Trophoblast cell (in vitro differentiated cells and primary cell): ENCODE measurements at regions not wholly inside any gene's neighbourhood (a gene's known extent, or its start where the extent isn't known, plus 50 kb on each side); places are given as distances from the start of the nearest gene placed in this dataset.

Experiments used
- DNase-seq, 2 donors: peaks; one replicate each; pipeline ENCODE4 v3.0.0-alpha.2; 2016
- H2AFZ ChIP-seq: 2 replicates; pipeline ENCODE4 v1.6.1; 2013; ENCODE audit warnings: low read length, moderate library complexity, mild to moderate bottlenecking; ENCODE audit not compliant: insufficient read depth, poor library complexity
- H2AK5ac ChIP-seq: 2 replicates; pipeline ENCODE4 v1.6.1; 2013; ENCODE audit warnings: mild to moderate bottlenecking, low read length
- H2BK120ac ChIP-seq: 2 replicates; pipeline ENCODE4 v1.6.1; 2013; ENCODE audit warnings: low read length, mild to moderate bottlenecking, moderate library complexity; ENCODE audit not compliant: insufficient read depth, poor library complexity
- H2BK12ac ChIP-seq: 2 replicates; pipeline ENCODE4 v1.6.1; 2013; ENCODE audit warnings: mild to moderate bottlenecking, low read length, moderate library complexity
- H2BK5ac ChIP-seq: 2 replicates; pipeline ENCODE4 v1.6.1; 2013; ENCODE audit warnings: low read length, low read depth, moderate library complexity, mild to moderate bottlenecking; ENCODE audit not compliant: poor library complexity
- H3K14ac ChIP-seq: 2 replicates; pipeline ENCODE4 v1.6.1; 2013; ENCODE audit warnings: mild to moderate bottlenecking, low read length
- H3K18ac ChIP-seq: 2 replicates; pipeline ENCODE4 v1.6.1; 2013; ENCODE audit warnings: mild to moderate bottlenecking, low read length
- H3K23ac ChIP-seq: 2 replicates; pipeline ENCODE4 v1.6.1; 2013; ENCODE audit warnings: low read length
- H3K27ac ChIP-seq: 2 replicates; pipeline ENCODE4 v1.5.1; 2013; ENCODE audit warnings: low read depth, mild to moderate bottlenecking, inconsistent platforms, low read length, moderate library complexity
- H3K27me3 ChIP-seq: 2 replicates; pipeline ENCODE4 v1.6.1; 2013; ENCODE audit warnings: inconsistent platforms, mild to moderate bottlenecking, low read length, moderate library complexity; ENCODE audit not compliant: insufficient read depth
- H3K36me3 ChIP-seq, 2 experiments: 1 replicate in 1 of 2; 2 replicates in 1 of 2; pipeline ENCODE4 v1.6.1; 2013; ENCODE audit warnings: low read length in 2 of 2, mild to moderate bottlenecking in 2 of 2, moderate library complexity in 1 of 2; ENCODE audit not compliant: insufficient read depth in 2 of 2, control insufficient read depth in 1 of 2
- H3K4ac ChIP-seq: 2 replicates; pipeline ENCODE4 v1.6.1; 2013; ENCODE audit warnings: low read depth, mild to moderate bottlenecking, low read length, moderate library complexity
- H3K4me1 ChIP-seq, 2 experiments: 1 replicate in 1 of 2; 2 replicates in 1 of 2; pipeline ENCODE4 v1.6.1; 2013; ENCODE audit warnings: low read length in 2 of 2, mild to moderate bottlenecking in 2 of 2, moderate library complexity in 1 of 2; ENCODE audit not compliant: insufficient read depth in 2 of 2, control insufficient read depth in 1 of 2
- H3K4me2 ChIP-seq: 2 replicates; pipeline ENCODE4 v1.6.1; 2013; ENCODE audit warnings: inconsistent platforms, mild to moderate bottlenecking, low read length, moderate library complexity
- H3K4me3 ChIP-seq: 2 replicates; pipeline ENCODE4 v1.5.1; 2013; ENCODE audit warnings: mild to moderate bottlenecking, low read depth, low read length, inconsistent platforms
- H3K79me1 ChIP-seq: one replicate; pipeline ENCODE4 v1.6.1; 2013; ENCODE audit warnings: low read length
- H3K79me2 ChIP-seq: 2 replicates; pipeline ENCODE4 v1.6.1; 2013; ENCODE audit warnings: low read length, mild to moderate bottlenecking; ENCODE audit not compliant: control insufficient read depth, insufficient read depth, poor library complexity
- H3K9ac ChIP-seq: 2 replicates; pipeline ENCODE4 v1.6.1; 2013; ENCODE audit warnings: mild to moderate bottlenecking, low read length
- H3K9me3 ChIP-seq: 2 replicates; pipeline ENCODE4 v1.6.1; 2013; ENCODE audit warnings: low read depth, mild to moderate bottlenecking, control low read depth, inconsistent platforms, low read length; ENCODE audit not compliant: insufficient read depth
- H4K12ac ChIP-seq: 2 replicates; pipeline ENCODE4 v1.6.1; 2013; ENCODE audit warnings: low read depth, mild to moderate bottlenecking, low read length, moderate library complexity
- H4K8ac ChIP-seq: 2 replicates; pipeline ENCODE4 v1.6.1; 2013; ENCODE audit warnings: low read depth, mild to moderate bottlenecking, low read length, moderate library complexity
- H4K91ac ChIP-seq: one replicate; pipeline ENCODE4 v1.6.1; 2013; ENCODE audit warnings: low read depth, mild to moderate bottlenecking, low read length, moderate library complexity
- WGBS: extraction: QIAGEN DNeasy Blood & Tissue Kit; methylation state at CpG from one replicate; pipeline ENCODE4 v1.1.7; 2013; ENCODE audit warnings: missing lambda C conversion rate; ENCODE audit not compliant: insufficient read length, insufficient coverage; ENCODE audit errors: extremely low coverage; 5-methylcytosine and 5-hydroxymethylcytosine counted together

DNA sequence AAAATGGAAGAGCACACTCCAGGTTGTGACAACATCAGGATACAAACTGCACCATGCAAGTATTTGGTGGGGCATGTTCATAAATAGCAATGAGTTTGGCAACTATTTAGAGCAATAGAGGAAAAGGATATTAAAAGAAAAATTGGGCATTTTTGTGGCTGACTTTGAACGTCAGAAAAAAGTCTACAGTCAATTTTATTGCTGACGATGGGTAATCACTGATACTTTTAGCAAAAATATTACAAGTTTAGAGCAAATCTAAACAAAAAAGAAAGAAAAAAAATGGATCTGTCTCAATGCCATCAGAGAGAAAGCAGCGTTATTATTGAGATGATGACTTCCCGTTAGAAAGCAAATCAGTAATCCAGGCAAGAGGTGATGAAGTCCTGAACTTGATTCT is 65.2 kb downstream of the CGGBP1 start:
- Histone ChIP-seq H3K79me1 (no peaks in the 10 kb centered on the region), H2AK5ac (no peak overlapping the region), H2BK5ac (no peak overlapping the region), H3K27me3 (no peaks in the 10 kb centered on the region), H2AFZ (no peak overlapping the region), H4K12ac (no peak overlapping the region), H3K4me1 (no peaks in the 10 kb centered on the region), H3K4ac (no peak overlapping the region), H3K18ac (no peak overlapping the region), H3K14ac (no peak overlapping the region), H3K4me2 (no peak overlapping the region), H3K27ac (no peak overlapping the region), H3K79me2 (no peaks in the 10 kb centered on the region), H2BK120ac (no peak overlapping the region), H3K23ac (no peak overlapping the region), H2BK12ac (no peak overlapping the region), H3K9me3 (no peaks in the 10 kb centered on the region), H3K4me3 (no peak overlapping the region), H3K9ac (no peak overlapping the region), H4K91ac (no peak overlapping the region), H3K36me3 (no peaks in the 10 kb centered on the region), H4K8ac (no peak overlapping the region)
- no CpG with 5 or more reads among the region's 4 CpGs for WGBS
- DNase-seq: no peak

DNA sequence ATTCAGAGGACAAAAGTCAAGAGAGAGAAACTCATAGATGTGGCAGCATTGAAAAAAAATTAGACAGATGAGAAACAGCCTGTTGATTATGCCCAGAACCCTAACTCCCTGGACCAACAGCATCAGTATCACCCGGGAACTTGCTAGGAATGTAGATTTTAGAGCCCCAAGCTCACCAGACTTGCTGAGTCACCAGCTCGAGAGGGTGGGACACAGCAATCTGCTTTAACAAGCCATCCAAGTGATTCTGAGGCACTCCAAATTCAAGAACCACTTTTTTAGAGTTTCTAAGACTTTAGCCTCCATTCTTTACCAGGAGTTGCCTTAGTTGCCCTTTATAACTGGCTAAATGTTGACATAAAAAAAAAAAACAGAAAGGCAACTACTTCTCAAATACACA is 70.9 kb downstream of the CGGBP1 start:
- Histone ChIP-seq H3K18ac (no peak overlapping the region), H3K4me3 (no peak overlapping the region), H3K36me3 (no peaks in the 10 kb centered on the region), H3K79me1 (no peaks in the 10 kb centered on the region), H4K12ac (no peak overlapping the region), H4K91ac (no peak overlapping the region), H4K8ac (no peak overlapping the region), H3K14ac (no peak overlapping the region), H3K4ac (no peak overlapping the region), H3K27ac (no peak overlapping the region), H3K23ac (no peak overlapping the region), H2AK5ac (no peak overlapping the region), H3K9ac (no peak overlapping the region), H2BK5ac (no peak overlapping the region), H3K27me3 (no peaks in the 10 kb centered on the region), H2BK12ac (no peak overlapping the region), H2BK120ac (no peak overlapping the region), H2AFZ (no peak overlapping the region), H3K4me1 (no peaks in the 10 kb centered on the region), H3K79me2 (no peaks in the 10 kb centered on the region), H3K4me2 (no peak overlapping the region), H3K9me3 (no peaks in the 10 kb centered on the region)
- no peak for DNase-seq
- no CpG with 5 or more reads among the region's 2 CpGs for WGBS

DNA sequence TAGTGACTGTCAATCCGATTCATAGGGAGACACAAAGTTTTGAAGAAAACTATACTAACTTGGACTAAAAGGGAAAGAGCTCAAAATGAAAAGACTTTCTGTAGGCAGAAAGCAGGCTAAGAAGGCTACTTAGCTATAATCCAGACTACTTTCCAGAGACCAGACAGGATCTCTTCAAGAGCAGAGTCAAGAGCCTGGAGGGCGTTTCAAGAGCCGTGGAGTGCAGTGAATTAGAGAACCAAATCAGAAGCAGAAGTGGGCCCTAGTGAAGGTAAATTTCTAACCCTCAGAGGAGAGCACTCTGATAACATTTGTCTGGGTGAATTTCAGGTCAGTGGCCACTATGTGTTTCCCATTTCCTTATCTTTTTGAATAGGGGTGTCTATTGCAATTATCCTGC is 76.4 kb downstream of the CGGBP1 start:
- H3K4ac ChIP-seq: no peak overlapping the region
- H2AK5ac ChIP-seq: no peak overlapping the region
- H3K4me2 ChIP-seq: no peak overlapping the region
- no peaks in the 10 kb centered on the region for H3K27me3 ChIP-seq
- no peak overlapping the region for H3K23ac ChIP-seq
- no peaks in the 10 kb centered on the region for H3K79me2 ChIP-seq
- H4K8ac ChIP-seq: no peak overlapping the region
- H3K14ac ChIP-seq: no peak overlapping the region
- H4K91ac ChIP-seq: no peak overlapping the region
- no peak overlapping the region for H2AFZ ChIP-seq
- WGBS: no CpG with 5 or more reads among the region's 3 CpGs
- H3K79me1 ChIP-seq: no peaks in the 10 kb centered on the region
- H3K27ac ChIP-seq: no peak overlapping the region
- H3K9me3 ChIP-seq: peaks cover 25% of the 10 kb centered on the region
- H2BK12ac ChIP-seq: no peak overlapping the region
- no peak for DNase-seq
- H3K4me3 ChIP-seq: no peak overlapping the region
- no peak overlapping the region for H3K18ac ChIP-seq
- no peaks in the 10 kb centered on the region for H3K36me3 ChIP-seq
- no peak overlapping the region for H3K9ac ChIP-seq
- H2BK120ac ChIP-seq: no peak overlapping the region
- no peaks in the 10 kb centered on the region for H3K4me1 ChIP-seq
- no peak overlapping the region for H4K12ac ChIP-seq
- H2BK5ac ChIP-seq: no peak overlapping the region

DNA sequence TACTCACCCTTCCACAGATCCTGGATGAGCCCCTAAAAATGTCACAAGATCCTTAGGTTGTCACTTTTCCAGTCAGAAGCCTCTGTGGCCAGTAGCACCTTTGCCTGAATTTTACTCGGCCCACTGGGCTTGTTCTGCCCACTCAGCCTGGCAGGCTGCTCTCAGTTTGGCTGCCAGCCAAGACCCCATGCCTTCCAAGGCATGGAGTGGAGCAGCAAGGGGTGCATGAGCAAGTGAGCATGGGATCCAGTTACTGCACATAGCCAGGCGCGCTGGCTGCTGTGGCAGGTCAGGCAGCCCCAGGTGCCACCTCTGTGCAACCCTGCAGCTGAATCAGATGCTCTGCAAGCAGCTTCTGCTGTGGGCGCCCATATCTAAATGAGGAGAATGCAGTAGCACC is 79.3 kb downstream of the CGGBP1 start:
- Histone ChIP-seq H3K4me1 (no peaks in the 10 kb centered on the region), H3K79me1 (no peaks in the 10 kb centered on the region), H3K23ac (no peak overlapping the region), H3K27me3 (no peaks in the 10 kb centered on the region), H3K4ac (no peak overlapping the region), H4K91ac (no peak overlapping the region), H3K18ac (no peak overlapping the region), H4K12ac (no peak overlapping the region), H3K36me3 (no peaks in the 10 kb centered on the region), H3K79me2 (no peaks in the 10 kb centered on the region), H2BK12ac (no peak overlapping the region), H3K4me3 (no peak overlapping the region), H2BK5ac (no peak overlapping the region), H3K9me3 (peaks cover 25% of the 10 kb centered on the region), H3K9ac (no peak overlapping the region), H2BK120ac (no peak overlapping the region), H2AFZ (no peak overlapping the region), H2AK5ac (no peak overlapping the region), H4K8ac (no peak overlapping the region), H3K27ac (no peak overlapping the region), H3K4me2 (no peak overlapping the region), H3K14ac (no peak overlapping the region)
- WGBS: no CpG with 5 or more reads among the region's 4 CpGs
- no peak for DNase-seq
